ENCODE measurements at regions not wholly inside any gene's neighbourhood (a gene's known extent, or its start where the extent isn't known, plus 50 kb on each side); places are given as distances from the start of the nearest gene placed in this dataset.

GRCh38 chr16:9539346-9539745 lies 447.9 kb downstream of the HAPSTR1 start:
- H3K9me3 Mint-ChIP-seq, result no peaks in the 10 kb centered on the region
- H3K27ac Mint-ChIP-seq, result no peak overlapping the region
- H3K27me3 Mint-ChIP-seq, result no peaks in the 10 kb centered on the region
- H3K4me1 Mint-ChIP-seq, result no peaks in the 10 kb centered on the region
- DNase-seq, result no peak
- H3K36me3 Mint-ChIP-seq, result no peaks in the 10 kb centered on the region
- H3K4me3 Mint-ChIP-seq, result no peak overlapping the region

- Mint-ChIP-seq H3K9me3 (no peaks in the 10 kb centered on the region), H3K4me1 (no peaks in the 10 kb centered on the region), H3K27me3 (no peaks in the 10 kb centered on the region), H3K27ac (no peak overlapping the region), H3K36me3 (no peaks in the 10 kb centered on the region), H3K4me3 (no peak overlapping the region)
- no peak for DNase-seq
Measured at GRCh38 chr16:9541723-9542122, 450.3 kb downstream of the HAPSTR1 start.

GRCh38 chr16:9542165-9542755 lies 450.8 kb downstream of the HAPSTR1 start:
- DNase-seq, result no peak
- H3K4me1 Mint-ChIP-seq, result no peaks in the 10 kb centered on the region
- no peak overlapping the region for H3K27ac Mint-ChIP-seq
- no peaks in the 10 kb centered on the region for H3K9me3 Mint-ChIP-seq
- no peaks in the 10 kb centered on the region for H3K36me3 Mint-ChIP-seq
- no peak overlapping the region for H3K4me3 Mint-ChIP-seq
- no peaks in the 10 kb centered on the region for H3K27me3 Mint-ChIP-seq

- Mint-ChIP-seq H3K4me1 (no peaks in the 10 kb centered on the region), H3K4me3 (no peak overlapping the region), H3K9me3 (no peaks in the 10 kb centered on the region), H3K36me3 (no peaks in the 10 kb centered on the region), H3K27me3 (no peaks in the 10 kb centered on the region), H3K27ac (no peak overlapping the region)
- no peak for DNase-seq
Measured at GRCh38 chr16:9545522-9546437, 454.3 kb downstream of the HAPSTR1 start.

- peaks cover 3% of the 10 kb centered on the region for H3K27me3 Mint-ChIP-seq
- no peaks in the 10 kb centered on the region for H3K36me3 Mint-ChIP-seq
- no peak overlapping the region for H3K27ac Mint-ChIP-seq
- H3K9me3 Mint-ChIP-seq, result no peaks in the 10 kb centered on the region
- no peak overlapping the region for H3K4me3 Mint-ChIP-seq
- no peaks in the 10 kb centered on the region for H3K4me1 Mint-ChIP-seq
- no peak for DNase-seq
Measured at GRCh38 chr16:9546438-9546786, 455.0 kb downstream of the HAPSTR1 start.

- Mint-ChIP-seq H3K27me3 (peaks cover 3% of the 10 kb centered on the region), H3K4me3 (no peak overlapping the region), H3K27ac (no peak overlapping the region), H3K36me3 (no peaks in the 10 kb centered on the region), H3K4me1 (no peaks in the 10 kb centered on the region), H3K9me3 (peaks cover 4% of the 10 kb centered on the region)
- DNase-seq, result no peak
Measured at GRCh38 chr16:9549487-9549886, 458.0 kb downstream of the HAPSTR1 start.

- Mint-ChIP-seq H3K27ac (no peak overlapping the region), H3K4me1 (no peaks in the 10 kb centered on the region), H3K36me3 (no peaks in the 10 kb centered on the region), H3K4me3 (no peak overlapping the region), H3K9me3 (peaks cover 7% of the 10 kb centered on the region), H3K27me3 (peaks cover 3% of the 10 kb centered on the region)
- no peak for DNase-seq
Measured at GRCh38 chr16:9555051-9555450, 463.6 kb downstream of the HAPSTR1 start.

- H3K27ac Mint-ChIP-seq, result no peak overlapping the region
- no peak overlapping the region for H3K4me3 Mint-ChIP-seq
- no peak for DNase-seq
- no peaks in the 10 kb centered on the region for H3K27me3 Mint-ChIP-seq
- H3K4me1 Mint-ChIP-seq, result no peaks in the 10 kb centered on the region
- peaks cover 7% of the 10 kb centered on the region for H3K9me3 Mint-ChIP-seq
- H3K36me3 Mint-ChIP-seq, result no peaks in the 10 kb centered on the region
Measured at GRCh38 chr16:9556949-9557665, 465.7 kb downstream of the HAPSTR1 start.

- no peak for DNase-seq
- Mint-ChIP-seq H3K4me1 (no peaks in the 10 kb centered on the region), H3K9me3 (peaks cover 7% of the 10 kb centered on the region), H3K4me3 (no peak overlapping the region), H3K27ac (no peak overlapping the region), H3K27me3 (no peaks in the 10 kb centered on the region), H3K36me3 (no peaks in the 10 kb centered on the region)
Measured at GRCh38 chr16:9557713-9558112, 466.3 kb downstream of the HAPSTR1 start.

- H3K27ac Mint-ChIP-seq, result no peak overlapping the region
- no peak overlapping the region for H3K4me3 Mint-ChIP-seq
- H3K4me1 Mint-ChIP-seq, result no peaks in the 10 kb centered on the region
- DNase-seq, result no peak
- H3K27me3 Mint-ChIP-seq, result no peaks in the 10 kb centered on the region
- no peaks in the 10 kb centered on the region for H3K36me3 Mint-ChIP-seq
- no peaks in the 10 kb centered on the region for H3K9me3 Mint-ChIP-seq
Measured at GRCh38 chr16:9566099-9566498, 474.7 kb downstream of the HAPSTR1 start.

- H3K9me3 Mint-ChIP-seq, result no peaks in the 10 kb centered on the region
- H3K27me3 Mint-ChIP-seq, result no peaks in the 10 kb centered on the region
- H3K4me1 Mint-ChIP-seq, result no peaks in the 10 kb centered on the region
- H3K27ac Mint-ChIP-seq, result no peak overlapping the region
- no peak for DNase-seq
- H3K4me3 Mint-ChIP-seq, result no peak overlapping the region
- no peaks in the 10 kb centered on the region for H3K36me3 Mint-ChIP-seq
Measured at GRCh38 chr16:9567666-9568065, 476.2 kb downstream of the HAPSTR1 start.

- no peaks in the 10 kb centered on the region for H3K9me3 Mint-ChIP-seq
- H3K4me3 Mint-ChIP-seq, result no peak overlapping the region
- no peak for DNase-seq
- no peaks in the 10 kb centered on the region for H3K36me3 Mint-ChIP-seq
- no peak overlapping the region for H3K27ac Mint-ChIP-seq
- no peaks in the 10 kb centered on the region for H3K27me3 Mint-ChIP-seq
- H3K4me1 Mint-ChIP-seq, result no peaks in the 10 kb centered on the region
Measured at GRCh38 chr16:9568261-9568660, 476.8 kb downstream of the HAPSTR1 start.

GRCh38 chr16:9570521-9570920 lies 479.1 kb downstream of the HAPSTR1 start:
- Mint-ChIP-seq H3K36me3 (no peaks in the 10 kb centered on the region), H3K9me3 (no peaks in the 10 kb centered on the region), H3K4me1 (no peaks in the 10 kb centered on the region), H3K27ac (no peak overlapping the region), H3K27me3 (no peaks in the 10 kb centered on the region), H3K4me3 (no peak overlapping the region)
- no peak for DNase-seq

- H3K4me1 Mint-ChIP-seq, result no peaks in the 10 kb centered on the region
- H3K36me3 Mint-ChIP-seq, result no peaks in the 10 kb centered on the region
- H3K27ac Mint-ChIP-seq, result no peak overlapping the region
Measured at GRCh38 chr16:9578459-9578858, 487.0 kb downstream of the HAPSTR1 start.

GRCh38 chr16:9580025-9580424 lies 488.6 kb downstream of the HAPSTR1 start:
- DNase-seq, result no peak
- Mint-ChIP-seq H3K36me3 (no peaks in the 10 kb centered on the region), H3K4me3 (no peak overlapping the region), H3K27me3 (no peaks in the 10 kb centered on the region), H3K4me1 (no peaks in the 10 kb centered on the region), H3K27ac (no peak overlapping the region), H3K9me3 (peaks cover 7% of the 10 kb centered on the region)

More at GRCh38 chr16:9578459-9578858, 487.0 kb downstream of the HAPSTR1 start:
- no peak overlapping the region for H3K4me3 Mint-ChIP-seq
- H3K9me3 Mint-ChIP-seq, result peaks cover 7% of the 10 kb centered on the region
- no peak for DNase-seq
- H3K27me3 Mint-ChIP-seq, result no peaks in the 10 kb centered on the region
